A673 (cell line): ENCODE measurements at regions not wholly inside any gene's neighbourhood (a gene's known extent, or its start where the extent isn't known, plus 50 kb on each side); places are given as distances from the start of the nearest gene placed in this dataset.

Experiments used
- BruUV-seq: library from RNA; stranded (reverse); fragments of 400-500 nt; replicated peaks from 2 replicates; lab custom pipeline; 2021; lab: Mats Ljungman, UMichigan
- CTCF ChIA-PET: fragments of 300-600 bp; sonication (Branson Sonifier 250); formaldehyde crosslinking; loops from one replicate; lab custom pipeline; 2022; ENCODE audit warnings: antibody characterized with exemption; lab: Charles Lee
- POLR2A ChIA-PET: fragments of 300-600 bp; sonication (Branson Sonifier 250); formaldehyde crosslinking; loops from one replicate; lab custom pipeline; 2022; ENCODE audit warnings: antibody characterized with exemption; ENCODE audit not compliant: low non-redundant PET; lab: Charles Lee
- DNase-seq: peaks from one replicate; pipeline ENCODE4 v3.0.0-alpha.2; 2015; ENCODE audit warnings: low spot score
- H3K27ac ChIP-seq: fragments of 200-600 bp; sonication (generic); 2 replicates; pipeline ENCODE4 v1.5.1; 2016; ENCODE audit warnings: mixed run types, low read depth, mild to moderate bottlenecking, mixed read lengths, antibody characterized with exemption, low read length; ENCODE audit not compliant: poor library complexity, severe bottlenecking
- H3K27me3 ChIP-seq: fragments of 200-600 bp; sonication (generic); replicated peaks from 2 replicates; pipeline ENCODE4 v1.6.1; 2017; ENCODE audit warnings: mixed run types, low read depth, mild to moderate bottlenecking, mixed read lengths, antibody characterized with exemption, low read length; ENCODE audit not compliant: insufficient read depth, poor library complexity
- H3K36me3 ChIP-seq: fragments of 200-600 bp; sonication (generic); 2 replicates; pipeline ENCODE4 v1.6.1; 2016; ENCODE audit warnings: mixed run types, mild to moderate bottlenecking, mixed read lengths, antibody characterized with exemption, low read length; ENCODE audit not compliant: insufficient read depth, poor library complexity, severe bottlenecking
- H3K4me1 ChIP-seq: fragments of 200-600 bp; sonication (generic); 2 replicates; pipeline ENCODE4 v1.6.1; 2017; ENCODE audit warnings: mixed run types, mild to moderate bottlenecking, mixed read lengths, antibody characterized with exemption, low read length; ENCODE audit not compliant: insufficient read depth, poor library complexity, severe bottlenecking
- H3K4me3 ChIP-seq: fragments of 200-600 bp; sonication (generic); 2 replicates; pipeline ENCODE4 v1.5.1; 2016; ENCODE audit warnings: low read depth, mixed run types, mild to moderate bottlenecking, mixed read lengths, low read length; ENCODE audit not compliant: poor library complexity, severe bottlenecking
- H3K9me3 ChIP-seq: fragments of 200-600 bp; sonication (generic); 2 replicates; pipeline ENCODE4 v1.6.1; 2016; ENCODE audit warnings: mixed run types, low read depth, mild to moderate bottlenecking, mixed read lengths, antibody characterized with exemption, low read length; ENCODE audit not compliant: poor library complexity, severe bottlenecking
- EZH2 ChIP-seq: fragments of 200-600 bp; sonication (generic); IDR thresholded peaks from 2 replicates; pipeline ENCODE4 v1.6.1; 2017; ENCODE audit warnings: borderline replicate concordance, low read depth, mild to moderate bottlenecking, mixed read lengths, antibody characterized with exemption, low read length; ENCODE audit not compliant: poor library complexity, severe bottlenecking
- intact Hi-C: fragments of 100-400 bp; cut with micrococcal nuclease; formaldehyde crosslinking; loops from one replicate; pipeline ENCODE4 v1.10.0; 2022; ENCODE audit not compliant: unreplicated experiment
- TF ChIP-seq, protein P1 (sequence below): fragments of 300-800, 200-600 bp; sonication (generic); conservative IDR thresholded peaks from 2 replicates; pipeline ENCODE4 v1.5.1; 2017; ENCODE audit warnings: low read depth, mild to moderate bottlenecking, antibody characterized with exemption, low read length, moderate library complexity, mixed read lengths

DNA sequence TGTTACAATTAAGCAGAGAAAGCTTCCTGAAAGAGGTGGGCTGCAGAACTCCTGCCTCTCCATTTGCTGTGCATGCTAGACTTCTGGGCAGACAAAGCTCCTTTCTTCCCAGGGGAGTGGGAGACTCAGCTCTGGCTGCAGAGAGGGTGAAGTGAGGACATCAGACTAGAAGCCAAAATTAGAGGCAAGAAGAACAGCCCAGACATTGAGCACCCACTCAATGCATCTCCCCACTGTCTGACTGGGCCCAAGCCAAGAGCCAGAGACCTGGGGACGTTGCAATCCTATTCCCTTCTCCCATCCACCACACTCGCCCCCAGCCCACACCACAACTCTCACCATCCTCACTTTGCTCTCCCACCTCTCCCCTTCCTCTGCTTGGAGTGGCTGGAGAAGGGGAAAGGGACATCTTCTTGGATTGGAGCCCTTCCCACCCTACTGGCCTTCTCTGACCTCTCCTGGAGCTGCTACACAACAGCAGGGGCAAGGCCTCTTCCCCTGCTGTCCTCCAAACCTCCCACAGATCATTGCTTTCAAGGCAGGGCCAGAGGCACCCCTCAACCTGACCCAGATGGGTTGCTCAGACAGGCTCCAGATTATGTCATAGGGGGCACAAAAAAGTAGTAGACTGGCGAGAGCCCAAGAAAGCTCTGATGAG lies 477.7 kb upstream of the CADM1 start:
- TF ChIP-seq EZH2, result no peak
- TF ChIP-seq, protein P1, sequence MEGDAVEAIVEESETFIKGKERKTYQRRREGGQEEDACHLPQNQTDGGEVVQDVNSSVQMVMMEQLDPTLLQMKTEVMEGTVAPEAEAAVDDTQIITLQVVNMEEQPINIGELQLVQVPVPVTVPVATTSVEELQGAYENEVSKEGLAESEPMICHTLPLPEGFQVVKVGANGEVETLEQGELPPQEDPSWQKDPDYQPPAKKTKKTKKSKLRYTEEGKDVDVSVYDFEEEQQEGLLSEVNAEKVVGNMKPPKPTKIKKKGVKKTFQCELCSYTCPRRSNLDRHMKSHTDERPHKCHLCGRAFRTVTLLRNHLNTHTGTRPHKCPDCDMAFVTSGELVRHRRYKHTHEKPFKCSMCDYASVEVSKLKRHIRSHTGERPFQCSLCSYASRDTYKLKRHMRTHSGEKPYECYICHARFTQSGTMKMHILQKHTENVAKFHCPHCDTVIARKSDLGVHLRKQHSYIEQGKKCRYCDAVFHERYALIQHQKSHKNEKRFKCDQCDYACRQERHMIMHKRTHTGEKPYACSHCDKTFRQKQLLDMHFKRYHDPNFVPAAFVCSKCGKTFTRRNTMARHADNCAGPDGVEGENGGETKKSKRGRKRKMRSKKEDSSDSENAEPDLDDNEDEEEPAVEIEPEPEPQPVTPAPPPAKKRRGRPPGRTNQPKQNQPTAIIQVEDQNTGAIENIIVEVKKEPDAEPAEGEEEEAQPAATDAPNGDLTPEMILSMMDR, result no peak
- Histone ChIP-seq H3K4me1 (no peaks in the 10 kb centered on the region), H3K36me3 (no peaks in the 10 kb centered on the region), H3K27me3 (no peaks in the 10 kb centered on the region), H3K27ac (no peak overlapping the region), H3K4me3 (no peak overlapping the region), H3K9me3 (no peaks in the 10 kb centered on the region)
- intact Hi-C loops, result no loop called here
- POLR2A ChIA-PET, result no interaction called here
- CTCF ChIA-PET, result no interaction called here
- BruUV-seq, result no TSS peak
- DNase-seq, result no peak

DNA sequence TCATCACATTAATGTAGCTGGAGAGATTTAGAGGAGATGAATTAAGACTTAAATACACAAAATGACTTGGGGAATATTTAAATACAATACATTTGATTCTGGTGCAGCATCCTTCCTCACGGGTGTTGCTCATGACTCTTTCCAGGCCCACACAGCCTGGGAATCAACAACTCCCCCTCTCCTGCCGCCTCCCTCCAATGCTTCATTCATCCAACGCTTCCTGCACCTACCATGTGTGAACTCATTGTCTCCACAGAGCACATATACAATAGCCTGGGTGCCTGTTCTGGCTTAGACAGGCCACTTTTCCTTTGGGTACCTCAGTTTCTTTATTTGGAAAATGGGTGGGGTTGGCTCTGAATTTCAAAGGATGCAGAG lies 476.9 kb upstream of the CADM1 start:
- Histone ChIP-seq H3K27ac (no peak overlapping the region), H3K27me3 (no peaks in the 10 kb centered on the region), H3K9me3 (no peaks in the 10 kb centered on the region), H3K4me1 (no peaks in the 10 kb centered on the region), H3K36me3 (no peaks in the 10 kb centered on the region), H3K4me3 (no peak overlapping the region)
- no peak for DNase-seq
- intact Hi-C loops, result no loop called here
- POLR2A ChIA-PET, result no interaction called here
- CTCF ChIA-PET, result no interaction called here
- TF ChIP-seq EZH2, result no peak
- TF ChIP-seq, protein P1, result no peak
- BruUV-seq, result no TSS peak

DNA sequence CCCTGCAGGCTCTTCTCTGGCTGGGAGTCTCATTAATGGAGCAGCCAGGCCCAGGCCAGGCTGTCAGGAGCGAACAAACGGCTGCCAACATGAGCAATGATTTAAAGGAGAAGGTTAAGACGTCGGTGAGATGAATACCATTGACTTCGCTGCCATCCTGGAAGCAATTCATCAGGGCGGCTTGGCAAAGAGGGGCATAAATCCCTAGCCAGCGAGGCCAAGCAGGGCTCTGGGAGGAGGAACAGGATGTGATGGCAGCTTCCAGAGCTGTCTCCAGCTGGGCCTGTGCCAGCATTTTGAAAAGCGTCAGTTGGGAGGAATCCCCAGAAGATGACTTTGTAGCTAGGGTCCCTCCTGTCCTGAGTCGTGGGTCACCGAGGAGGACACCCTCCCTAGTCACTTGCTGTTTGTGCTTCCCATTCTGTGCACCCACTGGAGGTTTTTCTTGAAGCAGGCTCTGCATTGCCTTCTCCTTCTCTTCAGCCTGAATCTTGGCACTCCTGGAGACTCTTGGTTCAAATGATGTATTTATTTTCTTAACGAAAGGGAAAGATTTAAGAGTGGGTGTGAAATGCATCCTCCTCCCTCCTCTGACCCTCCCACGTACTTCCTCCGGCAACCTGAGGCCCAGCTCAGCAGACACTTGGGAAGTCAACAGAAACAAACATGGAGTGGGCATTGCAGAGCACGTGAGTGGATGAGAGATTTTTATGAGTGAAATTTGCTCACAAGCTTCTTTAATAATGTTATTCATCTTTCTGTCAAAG lies 476.3 kb upstream of the CADM1 start:
- TF ChIP-seq EZH2, result no peak
- TF ChIP-seq, protein P1, result no peak
- H3K27me3 ChIP-seq, result no peaks in the 10 kb centered on the region
- H3K27ac ChIP-seq, result no peak overlapping the region
- H3K36me3 ChIP-seq, result no peaks in the 10 kb centered on the region
- no peak overlapping the region for H3K4me3 ChIP-seq
- H3K4me1 ChIP-seq, result no peaks in the 10 kb centered on the region
- ChIA-PET CTCF (no interaction called here), POLR2A (no interaction called here)
- no peaks in the 10 kb centered on the region for H3K9me3 ChIP-seq
- DNase-seq, result no peak
- no TSS peak for BruUV-seq
- intact Hi-C loops, result no loop called here
